LHCN-M2 (cell line): ENCODE measurements at regions not wholly inside any gene's neighbourhood (a gene's known extent, or its start where the extent isn't known, plus 50 kb on each side); places are given as distances from the start of the nearest gene placed in this dataset.
"Not testable (repeated sequence)": the region's sequence is repeated elsewhere in the genome, so short reads cannot be mapped to it uniquely, and the experiment has no call there.

Experiments
- DNase-seq: peaks from one replicate; pipeline ENCODE4 v3.0.0-alpha.2; 2012; ENCODE audit warnings: low read depth

DNA sequence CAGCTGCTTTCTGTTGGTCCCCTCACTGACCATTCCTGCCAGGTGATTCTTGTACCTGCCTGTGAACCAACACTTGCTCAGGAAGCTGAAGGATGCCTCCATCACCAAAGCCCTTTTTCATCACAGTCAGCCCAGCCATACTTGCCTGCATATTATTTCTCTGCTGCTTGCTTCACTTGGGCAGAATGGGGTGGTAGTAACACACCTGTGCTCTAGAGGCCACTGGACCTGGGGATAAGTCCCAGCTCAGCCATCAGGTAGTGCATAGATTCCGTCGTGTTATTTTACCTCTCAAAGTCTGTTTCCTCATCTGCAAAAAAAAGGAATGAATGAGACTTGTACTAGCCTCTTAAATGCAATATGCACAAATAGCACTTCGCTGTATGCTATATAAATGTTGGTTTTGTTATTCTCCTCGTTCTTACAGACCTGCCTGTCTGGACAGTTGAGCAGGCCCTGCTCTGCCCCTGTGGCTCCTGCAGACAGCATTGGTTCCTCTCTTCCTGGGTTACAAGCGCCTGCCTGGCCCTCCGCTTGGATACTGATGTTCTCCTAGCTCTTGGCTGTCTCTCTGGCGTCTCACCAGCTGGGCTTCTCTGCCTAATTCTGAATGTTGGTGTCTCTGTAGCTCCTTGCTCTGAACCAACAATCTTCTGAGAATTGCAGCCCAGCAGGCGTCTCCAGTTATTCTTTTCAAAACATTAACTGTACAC is 151.8 kb downstream of the UNC5CL start:
- no peak for DNase-seq

DNA sequence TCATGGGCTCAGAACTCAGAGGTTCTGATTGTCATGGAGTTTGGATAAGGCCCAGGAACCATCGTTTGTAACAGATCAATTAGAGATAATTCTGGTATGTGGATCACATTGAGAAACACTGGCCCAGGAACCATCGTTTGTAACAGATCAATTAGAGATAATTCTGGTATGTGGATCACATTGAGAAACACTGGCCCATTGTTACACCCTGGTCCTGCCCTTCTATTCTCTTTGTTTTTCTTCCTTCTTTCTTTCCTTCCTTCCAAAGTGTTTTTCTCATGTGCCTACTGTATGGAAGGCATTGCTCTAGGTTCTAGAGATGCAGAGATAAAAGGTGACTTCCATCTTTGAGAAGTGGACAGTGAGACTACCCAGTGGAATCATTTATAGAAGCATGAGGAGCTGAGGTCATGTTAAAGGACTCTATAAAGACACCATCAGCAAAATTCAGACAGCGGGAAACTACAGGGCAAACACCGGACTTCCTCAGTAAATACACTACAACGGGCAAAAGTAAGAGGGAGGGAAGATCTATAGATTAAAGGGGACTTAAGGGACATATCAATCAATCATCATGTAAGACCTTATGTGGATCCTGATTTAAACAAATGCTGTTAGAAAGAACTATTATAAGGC is 153.8 kb downstream of the UNC5CL start:
- no peak for DNase-seq

DNA sequence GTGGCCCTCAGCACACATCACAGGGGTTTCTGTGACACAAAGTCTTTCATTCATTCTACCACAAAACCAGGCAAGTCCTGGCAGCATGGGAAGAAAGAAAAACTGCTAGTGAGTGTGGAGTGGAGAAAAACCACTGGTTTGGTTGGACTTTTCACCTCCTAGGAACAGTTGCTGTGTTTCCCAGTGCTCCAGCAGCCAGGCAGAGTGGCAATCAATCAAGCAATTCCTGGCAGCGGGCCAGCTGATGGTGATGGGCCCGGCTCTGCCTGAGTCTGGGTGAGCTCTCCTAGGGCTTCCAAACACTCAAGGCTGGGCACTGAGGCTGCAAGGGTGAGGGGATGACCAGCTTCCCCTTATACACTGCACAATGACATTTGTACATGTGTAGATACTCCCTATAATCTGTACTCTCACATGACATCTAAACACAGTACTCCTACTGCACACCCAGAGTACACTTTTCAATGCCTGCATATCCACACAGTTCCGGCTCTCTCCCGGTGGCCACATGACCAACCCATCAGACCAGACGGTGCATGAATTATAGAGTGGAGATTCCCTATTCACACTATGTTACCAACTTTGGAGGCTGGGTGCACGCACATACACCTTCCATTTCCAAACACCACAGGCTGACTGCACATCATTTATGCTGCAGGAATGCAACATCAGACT is 156.6 kb downstream of the UNC5CL start:
- DNase-seq: no peak

DNA sequence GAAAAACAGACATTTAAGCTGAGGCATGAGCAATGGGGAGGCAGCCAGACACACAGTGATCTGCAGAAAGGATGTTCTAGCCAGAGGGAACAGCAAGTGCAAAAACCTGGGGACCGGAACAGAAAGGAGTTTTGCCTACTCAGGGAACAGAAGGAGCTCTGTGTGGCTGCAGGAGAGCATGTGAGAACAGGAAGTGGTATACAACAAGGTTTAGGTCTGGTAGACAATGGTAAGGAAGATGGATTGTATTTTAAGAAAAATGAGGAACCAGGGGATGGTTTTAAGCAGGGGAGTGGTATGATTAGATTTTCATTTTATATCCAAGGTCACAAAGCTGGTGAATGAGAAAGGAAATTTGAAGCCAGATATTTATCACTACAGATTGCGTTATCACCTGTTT is 157.5 kb downstream of the UNC5CL start:
- no peak for DNase-seq

DNA sequence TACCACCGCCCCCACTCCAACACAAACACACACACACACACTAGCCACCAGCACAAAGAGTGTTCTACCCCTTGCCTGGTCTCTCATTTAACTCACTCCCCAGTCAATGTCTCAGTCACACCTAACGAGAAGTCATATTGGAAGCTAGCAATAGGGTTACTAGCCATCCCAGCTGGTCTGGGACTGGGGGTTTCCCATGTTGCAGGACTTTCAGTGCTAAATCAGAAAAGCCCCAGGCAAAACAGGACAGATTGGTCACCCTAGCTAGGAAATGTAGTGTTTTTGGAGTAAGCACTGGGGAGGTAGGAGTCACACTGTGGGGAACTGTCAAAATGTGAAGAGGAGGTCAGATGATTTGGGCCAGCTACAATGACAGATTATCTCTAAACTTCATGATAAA is 158.1 kb downstream of the UNC5CL start:
- no peak for DNase-seq

DNA sequence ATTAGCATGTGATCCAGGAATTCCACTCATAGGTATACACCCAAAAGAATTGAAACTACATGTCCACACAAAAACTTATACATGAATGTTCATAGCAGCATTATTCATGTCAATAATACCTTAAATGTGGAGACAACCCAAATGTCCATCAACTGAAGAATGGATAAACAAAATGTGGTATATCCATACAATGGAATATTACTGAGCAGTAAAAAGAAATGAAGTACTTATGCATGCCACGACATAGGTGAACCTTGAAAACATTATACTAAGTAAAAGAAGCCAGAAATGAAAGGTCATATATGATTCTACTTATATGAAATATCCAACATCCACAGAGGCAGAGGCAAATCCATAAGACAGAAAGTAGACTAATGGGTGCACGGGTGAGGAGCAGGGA is 159.9 kb downstream of the UNC5CL start:
- no peak for DNase-seq

DNA sequence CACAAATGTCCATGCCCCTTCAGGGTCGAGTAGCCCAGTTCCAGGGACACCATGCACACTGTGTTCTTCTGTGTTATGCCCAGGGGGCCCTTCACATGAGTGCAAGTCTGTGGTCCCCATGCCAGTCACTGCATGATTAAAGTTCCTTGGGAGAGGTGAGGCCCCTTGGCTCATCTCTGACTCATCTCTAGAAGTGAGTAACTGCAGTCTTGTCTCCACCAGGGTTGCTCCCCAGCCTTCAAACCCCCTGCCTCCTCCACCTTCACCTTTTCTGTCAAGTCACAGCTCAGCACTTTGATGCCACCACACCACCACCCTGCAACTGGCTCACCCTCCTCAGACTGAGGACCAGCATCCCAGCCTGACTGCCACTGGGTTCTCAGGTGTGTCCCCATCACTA is 161.7 kb downstream of the UNC5CL start:
- DNase-seq: no peak

DNA sequence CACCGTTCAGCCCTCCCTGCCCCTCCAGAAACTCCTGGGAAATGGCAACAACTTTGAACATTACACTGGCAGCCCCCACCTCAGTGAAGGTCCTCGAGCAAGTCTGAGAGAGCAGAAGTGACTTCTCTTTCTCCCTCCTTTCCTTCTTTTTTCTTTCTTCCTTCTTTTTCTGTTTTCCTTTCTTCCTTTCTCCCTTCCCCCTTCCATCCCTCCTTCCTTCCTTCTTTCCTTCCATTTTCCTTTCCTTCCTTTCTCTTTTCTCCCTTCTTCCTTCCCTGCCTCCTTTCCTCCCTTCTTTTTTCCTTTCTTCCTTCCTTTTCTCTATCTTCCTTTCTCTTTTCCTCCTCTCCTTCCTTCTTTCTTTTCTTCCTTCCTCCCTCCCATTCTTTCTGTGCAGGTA is 162.7 kb downstream of the UNC5CL start:
- DNase-seq: no peak

DNA sequence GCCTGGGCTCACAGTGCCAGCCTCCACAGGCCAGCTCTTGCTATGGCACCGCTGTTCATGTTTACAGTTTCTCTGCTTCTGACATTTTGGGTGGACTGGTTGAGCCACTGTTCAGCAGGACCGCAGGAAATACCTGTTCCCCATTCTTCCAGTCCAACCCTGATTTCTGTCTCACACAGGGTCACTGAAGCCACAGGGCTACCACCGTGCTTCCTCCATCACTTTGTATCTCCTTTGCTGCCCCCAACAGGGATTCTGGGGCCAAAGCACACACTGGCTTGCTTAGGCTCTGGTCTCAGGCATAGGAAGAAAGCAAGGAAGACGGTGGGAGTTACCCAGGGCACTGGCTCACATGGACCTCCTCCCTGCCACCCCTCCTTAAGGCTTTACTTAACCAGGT is 164.5 kb downstream of the UNC5CL start:
- no peak for DNase-seq

DNA sequence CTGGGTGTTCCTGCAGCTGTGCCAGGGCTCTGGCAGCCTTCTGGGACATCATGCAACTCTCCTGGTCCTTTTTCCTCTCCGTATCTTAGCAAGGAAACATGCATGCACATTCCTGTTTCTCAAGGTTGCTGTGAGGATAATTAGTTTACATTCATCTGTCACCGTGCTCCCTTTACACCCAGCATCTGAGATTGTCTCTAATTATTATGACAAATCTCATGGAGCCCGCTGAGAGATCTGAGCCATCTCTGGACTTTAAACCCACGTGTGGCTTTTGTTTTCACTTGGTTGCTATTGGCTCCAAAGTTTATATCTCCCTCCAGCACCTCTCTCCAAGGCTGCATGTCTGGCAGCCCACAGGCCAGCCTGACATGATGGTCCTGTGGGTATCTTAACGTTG is 167.6 kb downstream of the UNC5CL start:
- DNase-seq: no peak

DNA sequence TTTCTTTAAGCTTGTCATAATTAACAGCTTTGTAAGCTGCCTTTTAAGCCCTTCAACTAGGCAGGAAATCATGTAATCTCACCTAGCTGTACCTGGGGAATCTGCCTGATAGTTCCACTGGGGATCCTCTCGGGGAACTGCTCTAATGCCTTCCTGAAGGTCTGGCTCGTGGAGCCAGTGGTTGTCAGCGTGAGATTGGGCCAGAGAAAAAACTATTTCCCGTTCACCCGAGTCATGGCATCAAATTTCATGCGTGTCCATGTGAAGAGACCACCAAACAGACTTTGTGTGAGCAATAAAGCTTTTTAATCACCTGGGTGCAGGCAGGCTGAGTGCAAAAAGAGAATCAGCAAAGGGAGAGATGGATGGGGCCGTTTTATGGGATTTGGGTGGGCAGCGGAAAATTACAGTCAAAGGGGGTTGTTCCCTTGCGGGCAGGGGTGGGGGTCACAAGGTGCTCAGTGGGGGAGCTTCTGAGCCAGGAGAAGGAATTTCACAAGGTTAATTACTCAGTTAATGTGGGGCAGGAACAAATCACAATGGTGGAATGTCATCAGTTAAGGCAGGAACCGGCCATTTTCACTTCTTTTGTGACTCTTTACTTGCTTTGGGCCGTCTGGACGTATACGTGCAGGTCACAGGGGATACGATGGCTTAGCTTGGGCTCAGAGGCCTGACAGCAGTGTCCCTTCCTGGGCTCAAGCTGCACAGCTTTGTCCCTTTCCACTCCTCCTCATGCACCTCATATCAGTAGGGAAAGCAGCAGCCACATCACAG is 170.7 kb downstream of the UNC5CL start:
- not testable (repeated sequence) for DNase-seq

DNA sequence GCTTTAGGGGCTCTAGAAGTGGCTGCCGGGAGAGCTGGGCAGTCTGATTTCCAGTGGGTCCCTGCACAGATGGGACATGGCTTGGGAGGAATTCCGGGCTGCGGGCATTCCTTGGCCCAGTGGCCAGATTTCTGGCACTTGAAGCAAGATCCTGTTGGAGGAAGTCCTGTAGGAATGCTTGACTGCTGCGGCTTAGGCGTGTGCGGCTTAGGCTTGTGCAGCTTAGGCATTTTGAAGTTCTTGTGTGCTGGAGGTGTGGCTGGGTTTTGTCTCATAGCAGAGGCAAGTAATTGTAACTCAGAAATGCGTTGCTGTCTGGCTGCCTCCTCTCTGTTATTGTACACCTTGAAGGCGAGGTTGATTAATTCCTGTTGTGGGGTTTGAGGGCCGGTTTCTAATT is 171.5 kb downstream of the UNC5CL start:
- DNase-seq: not testable (repeated sequence)

DNA sequence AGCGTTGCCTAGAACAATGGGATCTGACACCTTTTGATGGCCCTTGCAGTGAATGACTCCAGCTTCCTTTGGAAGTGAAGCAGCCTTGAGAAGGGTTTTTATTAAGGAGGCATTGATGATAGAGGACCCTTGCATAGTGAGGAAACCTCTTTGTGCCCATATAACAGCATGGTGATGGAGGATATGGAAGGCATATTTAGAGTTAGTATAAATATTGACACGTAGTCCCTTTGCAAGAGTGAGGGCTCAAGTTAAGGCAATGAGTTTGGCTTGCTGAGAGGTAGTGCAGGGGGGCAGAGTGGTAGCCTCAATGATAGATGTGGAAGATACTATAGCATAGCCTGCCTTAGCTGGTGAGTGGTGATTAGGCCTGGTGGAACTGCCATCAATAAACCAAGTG is 173.8 kb downstream of the UNC5CL start:
- not testable (repeated sequence) for DNase-seq

DNA sequence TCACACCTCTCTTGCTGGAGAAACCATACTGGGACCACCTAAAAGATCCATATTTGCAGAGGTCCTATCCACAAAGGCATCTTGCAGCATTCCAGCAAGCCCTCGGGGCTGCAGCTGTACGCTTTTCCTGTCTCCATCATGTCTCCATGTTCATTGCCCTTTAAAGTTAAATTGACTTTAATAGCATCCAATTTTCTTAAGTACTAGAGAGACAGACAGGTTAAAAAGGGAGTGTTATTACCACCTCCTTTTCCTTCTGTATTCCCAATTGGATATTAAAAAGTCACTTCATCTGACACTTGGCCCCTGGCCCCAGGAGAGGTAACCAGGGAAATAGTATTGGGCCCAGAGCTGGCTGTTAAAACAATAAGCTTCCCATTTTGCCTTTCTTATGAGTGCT is 178.6 kb downstream of the UNC5CL start:
- no peak for DNase-seq

DNA sequence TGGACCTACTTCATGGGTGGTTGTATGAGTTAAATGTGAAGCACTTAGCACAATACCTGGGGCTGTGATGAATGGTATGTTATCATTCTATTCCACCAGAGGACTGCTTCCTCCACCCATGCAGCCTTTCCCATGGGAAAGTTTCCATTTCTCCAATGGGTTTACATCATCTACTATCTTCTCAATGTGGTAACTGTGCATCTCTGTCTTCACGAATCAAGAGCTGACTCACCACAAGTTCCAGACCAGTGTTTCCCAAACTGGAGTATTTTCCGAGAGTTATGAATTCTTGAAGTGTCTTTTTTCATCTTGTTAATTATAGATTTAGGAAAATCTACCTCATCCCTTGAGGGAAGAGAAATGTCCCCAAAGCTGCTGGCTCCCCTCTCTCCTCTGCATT is 182.8 kb downstream of the UNC5CL start:
- DNase-seq: no peak

DNA sequence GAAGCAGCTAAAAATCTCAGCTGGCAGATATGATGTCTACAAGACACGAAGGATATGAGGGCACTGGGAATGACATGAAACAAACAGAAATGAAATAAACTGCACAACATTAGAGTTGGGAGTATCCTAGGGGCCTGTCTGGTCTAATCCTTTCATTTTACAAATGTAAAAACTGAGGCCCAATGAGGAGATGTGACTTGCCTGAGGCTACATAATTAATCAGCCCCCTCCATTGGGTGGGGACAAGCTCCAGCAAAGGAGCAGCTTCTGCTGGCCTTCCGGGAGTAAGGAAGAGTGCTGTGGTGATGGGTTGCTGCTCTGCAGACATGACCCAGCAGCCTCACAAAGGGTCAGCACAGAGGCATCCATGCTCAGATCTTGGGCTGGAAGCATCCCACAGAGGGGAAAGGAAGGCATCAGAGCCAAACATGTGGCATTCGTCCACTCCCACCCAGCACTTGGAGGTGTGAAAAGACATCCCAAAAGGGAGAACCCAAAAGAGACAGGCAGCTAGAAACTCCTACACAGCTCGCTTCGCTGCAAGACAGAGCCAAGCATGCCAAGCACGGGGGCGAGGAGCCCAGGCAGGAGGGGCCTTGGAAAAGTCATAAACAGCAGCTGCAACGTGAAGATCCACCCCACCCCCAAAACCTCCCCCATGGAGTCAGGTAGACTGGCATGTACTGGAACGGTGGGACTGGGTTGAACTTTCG is 183.7 kb downstream of the UNC5CL start:
- DNase-seq: no peak

DNA sequence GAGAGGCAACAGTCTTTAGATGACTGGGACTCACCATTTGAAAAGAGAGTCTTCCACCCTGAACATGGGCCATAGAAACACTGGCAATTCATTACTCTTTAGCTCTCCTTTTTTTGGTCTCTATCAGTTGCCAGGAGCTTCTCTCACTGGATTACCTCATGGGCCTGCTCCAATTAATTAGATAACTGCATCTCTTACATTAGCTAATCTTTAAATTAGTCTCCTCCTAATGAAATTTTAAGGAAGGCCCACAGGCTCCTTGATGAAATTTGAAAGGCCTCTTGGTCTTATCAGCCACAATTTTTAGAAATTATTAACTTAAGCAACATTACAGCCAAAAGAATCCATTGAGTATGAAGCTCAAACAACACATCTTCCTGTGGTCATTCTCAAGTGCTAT is 184.4 kb downstream of the UNC5CL start:
- no peak for DNase-seq

DNA sequence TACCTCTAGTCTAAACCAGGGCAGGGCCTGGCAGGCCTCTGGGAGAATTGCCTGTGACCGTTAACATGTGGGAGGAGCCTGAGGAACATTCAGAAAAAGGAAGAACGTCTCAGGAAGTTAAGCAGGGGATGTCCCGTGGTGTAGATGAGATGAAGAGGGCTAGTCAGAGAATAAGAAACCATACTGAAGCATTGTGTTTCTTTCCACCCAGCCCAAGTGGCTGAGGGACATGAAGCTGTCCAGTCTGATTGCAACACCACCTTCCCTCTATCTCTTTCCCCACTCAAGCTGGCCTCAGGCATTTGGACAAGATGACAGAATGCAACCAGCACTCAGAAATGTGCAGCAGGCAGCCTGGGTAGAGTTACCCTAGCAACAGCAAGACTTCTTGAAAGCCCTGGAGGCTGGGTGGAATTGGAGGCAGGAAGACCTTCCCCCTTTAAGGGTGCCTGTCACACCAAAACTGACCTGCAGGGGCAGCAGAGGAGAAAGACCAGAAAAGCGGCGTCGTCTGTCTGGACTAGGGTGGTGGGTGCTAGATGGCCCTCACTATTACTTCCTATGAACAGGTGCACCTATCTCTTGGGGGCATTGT is 186.1 kb downstream of the UNC5CL start:
- no peak for DNase-seq

DNA sequence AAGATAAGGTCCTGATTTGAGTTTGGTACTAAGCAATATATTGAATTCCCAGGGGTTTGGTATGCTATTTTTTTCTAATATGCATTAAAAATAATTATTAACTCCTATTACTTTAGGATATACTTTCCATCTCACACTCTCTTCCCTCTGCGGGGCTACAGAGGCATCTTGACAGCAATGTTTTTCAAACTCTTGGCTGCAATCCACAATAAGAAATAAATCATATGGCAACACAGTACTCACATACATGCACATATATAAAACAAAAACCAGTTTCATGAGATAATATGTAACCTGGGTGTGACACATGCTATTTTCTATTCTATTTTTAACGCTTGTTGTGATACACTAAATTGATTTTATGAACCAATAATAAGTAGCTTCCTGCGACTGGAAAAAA is 189.5 kb downstream of the UNC5CL start:
- no peak for DNase-seq

DNA sequence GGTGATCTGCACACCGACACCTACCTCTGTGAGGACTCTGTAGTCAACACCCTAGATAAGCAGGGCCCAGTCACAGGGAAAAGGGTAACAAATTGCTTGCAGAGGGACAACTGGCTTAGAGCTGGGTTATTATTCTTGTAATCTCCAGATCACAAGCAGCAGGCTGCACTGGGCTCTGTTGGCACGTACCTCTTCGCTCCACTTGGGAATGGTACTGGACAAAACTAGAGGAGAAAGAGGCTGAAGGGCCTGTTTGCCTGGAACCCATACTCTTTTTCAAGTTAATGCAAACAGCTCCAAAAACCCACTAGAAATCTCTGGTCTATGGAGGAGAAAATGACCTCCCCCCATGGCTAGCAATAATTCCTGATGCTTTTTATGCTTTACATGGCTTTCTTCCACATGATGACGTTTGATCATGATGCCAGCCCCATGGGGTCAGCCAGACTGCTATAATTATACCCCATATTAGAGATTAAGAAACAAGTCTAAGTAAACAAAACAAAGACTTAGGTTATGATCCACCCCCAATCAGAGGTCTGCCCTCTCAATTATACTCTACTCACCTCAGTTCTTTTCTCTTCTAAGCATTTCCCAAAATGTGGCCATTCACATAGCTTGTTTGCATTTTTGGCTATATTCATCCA is 190.0 kb downstream of the UNC5CL start:
- no peak for DNase-seq

DNA sequence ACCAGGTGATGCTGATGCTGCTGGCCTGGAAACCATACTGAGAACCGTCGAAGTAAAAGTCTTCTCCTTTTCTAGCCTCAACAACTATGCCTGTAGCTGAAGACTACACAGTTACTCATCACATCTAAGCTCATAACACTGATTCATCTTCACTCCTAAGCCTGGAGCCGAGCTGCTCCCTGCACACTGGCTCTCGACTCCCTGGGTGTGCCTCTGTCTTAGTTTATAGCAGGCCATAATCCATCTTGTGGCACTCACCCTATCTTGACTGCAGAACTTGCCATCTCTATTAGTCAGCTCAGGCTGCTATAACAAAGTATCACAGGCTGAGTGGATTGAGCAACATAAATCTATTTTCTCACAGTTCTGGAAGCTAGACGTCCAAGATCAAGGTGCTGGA is 191.0 kb downstream of the UNC5CL start:
- no peak for DNase-seq
